HG03520 (cell line): ENCODE measurements at regions not wholly inside any gene's neighbourhood (a gene's known extent, or its start where the extent isn't known, plus 50 kb on each side); places are given as distances from the start of the nearest gene placed in this dataset.

ENCODE experiments used
- ATAC-seq: cut with Tn5 transposase; IDR thresholded peaks from one replicate; pipeline ENCODE4 v1.9.1; 2021; ENCODE audit warnings: mild to moderate bottlenecking, moderate library complexity; ENCODE audit not compliant: unreplicated experiment

GRCh38 chr9:89554307-89555035 is 50.3 kb upstream of the GADD45G start:
- no peak for ATAC-seq

- no peak for ATAC-seq
These were observed 51.3 kb upstream of the GADD45G start for GRCh38 chr9:89553451-89554010.

GRCh38 chr9:89550346-89550927 is 52.5 kb upstream of the SEMA4D start:
- ATAC-seq: no peak

- peak; percentile 90 for ATAC-seq
These were observed 51.2 kb upstream of the SEMA4D start for GRCh38 chr9:89549031-89549644.

- no peak for ATAC-seq
These were observed 50.2 kb upstream of the SEMA4D start for GRCh38 chr9:89548071-89548638.
